DMS53 (cell line): ENCODE measurements at regions not wholly inside any gene's neighbourhood (a gene's known extent, or its start where the extent isn't known, plus 50 kb on each side); places are given as distances from the start of the nearest gene placed in this dataset.

Experiments
- DNase-seq: peaks from one replicate; lab custom pipeline; 2025; lab: John Stamatoyannopoulos, UW

GRCh38 chr3:103365467-103365866, 930.7 kb downstream of the ZPLD1 start:
- DNase-seq, result no peak

GRCh38 chr3:103367481-103367880, 932.7 kb downstream of the ZPLD1 start:
- DNase-seq, result no peak

GRCh38 chr3:103371411-103371810, 936.6 kb downstream of the ZPLD1 start:
- no peak for DNase-seq

- DNase-seq, result no peak
These were observed 937.2 kb downstream of the ZPLD1 start for GRCh38 chr3:103372031-103372430.

GRCh38 chr3:103380391-103380790, 945.6 kb downstream of the ZPLD1 start:
- no peak for DNase-seq

GRCh38 chr3:103381296-103382079, 946.7 kb downstream of the ZPLD1 start:
- DNase-seq, result no peak

GRCh38 chr3:103385961-103386656, 951.3 kb downstream of the ZPLD1 start:
- DNase-seq, result no peak

GRCh38 chr3:103388214-103388613, 953.4 kb downstream of the ZPLD1 start:
- no peak for DNase-seq

GRCh38 chr3:103389356-103389755, 954.5 kb downstream of the ZPLD1 start:
- DNase-seq, result no peak

GRCh38 chr3:103393395-103394186, 958.8 kb downstream of the ZPLD1 start:
- DNase-seq, result no peak

- DNase-seq, result no peak
These were observed 968.4 kb downstream of the ZPLD1 start for GRCh38 chr3:103403191-103403590.

- DNase-seq, result no peak
These were observed 971.6 kb downstream of the ZPLD1 start for GRCh38 chr3:103406320-103406850.

- DNase-seq, result peak; percentile 2
These were observed 975.4 kb downstream of the ZPLD1 start for GRCh38 chr3:103410231-103410630.

- DNase-seq, result no peak
These were observed 986.6 kb downstream of the ZPLD1 start for GRCh38 chr3:103421460-103421859.

- DNase-seq, result peak; percentile 1
These were observed 1003.1 kb downstream of the ZPLD1 start for GRCh38 chr3:103437883-103438282.

GRCh38 chr3:103440539-103441203, 1005.9 kb downstream of the ZPLD1 start:
- DNase-seq, result peak; percentile 31

GRCh38 chr3:103446953-103447629, 1012.3 kb downstream of the ZPLD1 start:
- no peak for DNase-seq

GRCh38 chr3:103453152-103453551, 1018.3 kb downstream of the ZPLD1 start:
- no peak for DNase-seq

GRCh38 chr3:103459815-103460214, 1025.0 kb downstream of the ZPLD1 start:
- DNase-seq, result no peak

- DNase-seq, result no peak
These were observed 1035.7 kb downstream of the ZPLD1 start for GRCh38 chr3:103470498-103470897.

GRCh38 chr3:103494011-103494410, 1059.2 kb downstream of the ZPLD1 start:
- no peak for DNase-seq
